ENCODE measurements at regions not wholly inside any gene's neighbourhood (a gene's known extent, or its start where the extent isn't known, plus 50 kb on each side); places are given as distances from the start of the nearest gene placed in this dataset.

GRCh38 chr19:5205937-5206750 is 134.5 kb downstream of the PTPRS start:
- POLR2A ChIA-PET, result no interaction called here
- TF ChIP-seq CTCF (IDR thresholded peaks at IDR 0.05), result no peak
- Histone ChIP-seq H3K27ac (ENCODE audit: low read depth in 1 of 2, low read length in 2 of 2) (no peak overlapping the region), H3K27me3 (ENCODE audit: control insufficient read depth in 1 of 2, insufficient read depth in 2 of 2, low read length in 2 of 2) (no peaks in the 10 kb centered on the region), H3K9me3 (ENCODE audit: control insufficient read depth in 1 of 2, insufficient read depth in 1 of 2, low read length in 2 of 2) (peaks cover 22 to 56% of the 10 kb centered on the region in 2 experiments), H3K4me3 (ENCODE audit: low read length) (peak overlapping the region; percentile 31), H3K4me1 (ENCODE audit: insufficient read depth, low read length) (no peaks in the 10 kb centered on the region), H3K36me3 (ENCODE audit: insufficient read depth, low read length) (no peaks in the 10 kb centered on the region)
- CTCF ChIA-PET, result no interaction called here
- ATAC-seq (ENCODE audit: poor library complexity), result peak; percentile 74
- Mint-ChIP-seq H3K36me3 (ENCODE audit: low read depth) (peaks cover 18% of the 10 kb centered on the region), H3K4me3 (peak overlapping the region; percentile 78), H3K27ac (peak overlapping the region; percentile 76), H3K27me3 (no peaks in the 10 kb centered on the region), H3K4me1 (ENCODE audit: low read depth) (peaks cover 6% of the 10 kb centered on the region), H3K9me3 (peaks cover 7% of the 10 kb centered on the region)
- DNase-seq, result peak in 1 of 14 experiments; percentile 17
- intact Hi-C loops (cut with DNase I, micrococcal nuclease), result no loop called here

GRCh38 chr19:5205381-5205780 is 135.2 kb downstream of the PTPRS start:
- intact Hi-C loops (cut with DNase I, micrococcal nuclease), result no loop called here
- H3K4me3 ChIP-seq (ENCODE audit: low read length), result peak overlapping the region; percentile 31
- peaks cover 30 to 53% of the 10 kb centered on the region in 2 experiments for H3K9me3 ChIP-seq (ENCODE audit: control insufficient read depth in 1 of 2, insufficient read depth in 1 of 2, low read length in 2 of 2)
- ATAC-seq (ENCODE audit: poor library complexity) (peak; percentile 68), DNase-seq (peak in 6 of 14 experiments; percentile 7 to 45 (median 12))
- Mint-ChIP-seq H3K4me3 (peak overlapping the region; percentile 78), H3K4me1 (ENCODE audit: low read depth) (peaks cover 6% of the 10 kb centered on the region), H3K9me3 (peaks cover 7% of the 10 kb centered on the region), H3K27ac (peak overlapping the region; percentile 76), H3K36me3 (ENCODE audit: low read depth) (peaks cover 15% of the 10 kb centered on the region), H3K27me3 (no peaks in the 10 kb centered on the region)
- POLR2A ChIA-PET, result no interaction called here
- H3K27me3 ChIP-seq (ENCODE audit: control insufficient read depth in 1 of 2, insufficient read depth in 2 of 2, low read length in 2 of 2), result no peaks in the 10 kb centered on the region
- CTCF ChIA-PET, result no interaction called here
- no peaks in the 10 kb centered on the region for H3K36me3 ChIP-seq (ENCODE audit: insufficient read depth, low read length)
- no peak for TF ChIP-seq CTCF (IDR thresholded peaks at IDR 0.05)
- H3K27ac ChIP-seq (ENCODE audit: low read depth in 1 of 2, low read length in 2 of 2), result no peak overlapping the region
- no peaks in the 10 kb centered on the region for H3K4me1 ChIP-seq (ENCODE audit: insufficient read depth, low read length)

GRCh38 chr19:5204212-5204611 is 136.4 kb downstream of the PTPRS start:
- no peaks in the 10 kb centered on the region for H3K27me3 ChIP-seq (ENCODE audit: control insufficient read depth in 1 of 2, insufficient read depth in 2 of 2, low read length in 2 of 2)
- H3K27ac ChIP-seq (ENCODE audit: low read depth in 1 of 2, low read length in 2 of 2), result no peak overlapping the region
- H3K4me3 ChIP-seq (ENCODE audit: low read length), result no peak overlapping the region
- DNase-seq (no peak), ATAC-seq (ENCODE audit: poor library complexity) (no peak)
- H3K36me3 ChIP-seq (ENCODE audit: insufficient read depth, low read length), result no peaks in the 10 kb centered on the region
- no peaks in the 10 kb centered on the region for H3K4me1 ChIP-seq (ENCODE audit: insufficient read depth, low read length)
- intact Hi-C loops (cut with DNase I, micrococcal nuclease), result no loop called here
- Mint-ChIP-seq H3K4me3 (no peak overlapping the region), H3K27ac (no peak overlapping the region), H3K9me3 (peaks cover 7% of the 10 kb centered on the region), H3K27me3 (no peaks in the 10 kb centered on the region), H3K36me3 (ENCODE audit: low read depth) (peaks cover 15% of the 10 kb centered on the region), H3K4me1 (ENCODE audit: low read depth) (peaks cover 6% of the 10 kb centered on the region)
- no peak for TF ChIP-seq CTCF (IDR thresholded peaks at IDR 0.05)
- peaks cover 30 to 56% of the 10 kb centered on the region in 2 experiments for H3K9me3 ChIP-seq (ENCODE audit: control insufficient read depth in 1 of 2, insufficient read depth in 1 of 2, low read length in 2 of 2)
- POLR2A ChIA-PET, result no interaction called here
- CTCF ChIA-PET, result no interaction called here
